Left cardiac atrium (tissue), 4 donors: ENCODE measurements at regions not wholly inside any gene's neighbourhood (a gene's known extent, or its start where the extent isn't known, plus 50 kb on each side); places are given as distances from the start of the nearest gene placed in this dataset.

ENCODE experiments used
- ATAC-seq, 2 donors: fragments of 200-7000 bp; cut with Tn5 transposase; one replicate each; pipeline ENCODE4 v1.9.1; 2020; ENCODE audit warnings: mild to moderate bottlenecking in 2 of 2, moderate library complexity in 2 of 2
- DNase-seq: peaks from one replicate; pipeline ENCODE4 v3.0.0-alpha.2; 2020
- intact Hi-C, 2 donors: fragments of 100-400 bp; cut with DNase I; formaldehyde crosslinking; loops; one replicate each; pipeline versions ENCODE4 v1.14.1 to v1.15.1; 2022 to 2023
- donor health status: DM: no; HTN: yes; CAD: no.
- donor health status: DM: no; HTN: yes; CAD: no; lungs with severe emphysema.
- donor health status: DM: yes; HTN: yes; CAD: no.
- donor health status: Dilated cardiomyopathy.

DNA sequence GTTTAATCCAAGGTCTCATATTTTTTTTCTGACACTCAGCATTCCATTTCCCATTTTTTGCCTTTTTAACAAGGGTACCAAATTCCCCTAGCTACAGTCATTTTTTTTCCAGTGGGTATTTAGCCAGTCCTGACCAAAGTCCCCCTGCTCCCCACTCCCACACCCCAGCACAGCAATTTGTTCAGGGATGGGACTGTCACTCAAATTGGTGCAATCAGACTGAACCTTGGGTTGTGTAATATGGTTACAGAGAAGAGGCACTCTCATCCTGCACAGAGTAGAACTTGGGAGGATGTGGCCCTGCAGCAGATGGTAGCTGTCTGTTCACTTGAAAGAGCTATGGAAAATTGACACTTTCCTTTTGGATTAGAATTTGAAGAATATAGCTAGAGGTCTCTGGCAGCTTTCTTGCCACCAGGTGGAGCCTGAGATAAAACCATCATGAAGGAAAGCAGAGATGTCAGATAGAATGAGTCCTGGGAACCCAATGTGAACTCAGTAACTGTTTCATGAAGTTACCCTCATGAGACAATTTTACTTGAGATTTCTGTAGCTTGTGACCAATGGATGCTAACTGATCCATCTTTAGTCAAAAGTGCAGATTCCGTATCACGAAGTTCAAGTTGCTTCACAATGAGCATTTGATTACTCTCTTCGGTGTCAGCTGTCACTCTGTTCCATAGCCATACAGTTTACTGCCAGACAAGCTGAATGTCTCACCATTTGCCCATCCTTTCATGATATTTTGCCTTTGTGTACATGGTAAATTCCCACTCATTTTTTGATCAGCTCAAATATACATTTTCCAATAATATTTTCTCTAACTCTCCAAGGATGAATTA, 394.0 kb upstream of the SYT1 start:
- intact Hi-C loops, result no loop called here
- ATAC-seq, result no peak
- DNase-seq, result no peak

DNA sequence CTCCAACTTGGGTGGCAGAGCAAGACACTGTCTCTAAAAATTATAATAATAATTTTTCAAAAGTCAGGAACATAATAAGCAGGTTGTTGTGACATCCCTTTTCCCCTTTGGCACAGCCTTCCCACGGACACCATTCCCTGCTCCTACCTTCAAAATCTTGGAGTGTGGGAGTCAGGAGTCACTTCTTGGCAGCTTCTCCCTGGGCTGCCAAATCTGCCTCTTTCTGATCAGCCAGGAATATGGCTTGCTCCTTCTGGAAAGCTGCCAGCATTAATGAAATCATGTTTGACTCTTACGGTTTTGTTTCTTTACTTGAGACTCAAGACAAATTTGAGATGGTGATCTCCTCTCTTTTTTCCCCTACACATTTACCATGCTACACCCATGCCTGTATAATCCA, 391.4 kb upstream of the SYT1 start:
- intact Hi-C loops, result no loop called here
- ATAC-seq (no peak), DNase-seq (no peak)

DNA sequence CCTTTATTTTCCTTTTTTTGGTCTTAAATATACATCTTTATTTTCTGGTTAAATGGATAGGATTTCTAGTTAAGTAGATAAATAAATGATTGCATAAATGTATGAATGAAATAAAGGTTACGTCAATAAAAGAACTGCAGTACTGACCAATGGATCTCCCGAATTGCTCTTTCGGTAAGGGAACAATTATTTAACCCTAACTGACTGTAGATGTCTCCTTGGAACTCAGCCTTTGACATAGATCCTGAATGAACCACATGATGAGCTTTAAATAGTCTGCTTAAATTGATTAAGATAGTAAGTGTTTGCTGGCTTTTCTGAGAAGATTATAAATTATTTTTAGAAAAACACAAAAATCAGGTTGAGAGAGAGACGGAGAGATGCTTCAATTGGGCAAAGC, 391.0 kb upstream of the SYT1 start:
- DNase-seq (no peak), ATAC-seq (no peak)
- intact Hi-C loops, result no loop called here

DNA sequence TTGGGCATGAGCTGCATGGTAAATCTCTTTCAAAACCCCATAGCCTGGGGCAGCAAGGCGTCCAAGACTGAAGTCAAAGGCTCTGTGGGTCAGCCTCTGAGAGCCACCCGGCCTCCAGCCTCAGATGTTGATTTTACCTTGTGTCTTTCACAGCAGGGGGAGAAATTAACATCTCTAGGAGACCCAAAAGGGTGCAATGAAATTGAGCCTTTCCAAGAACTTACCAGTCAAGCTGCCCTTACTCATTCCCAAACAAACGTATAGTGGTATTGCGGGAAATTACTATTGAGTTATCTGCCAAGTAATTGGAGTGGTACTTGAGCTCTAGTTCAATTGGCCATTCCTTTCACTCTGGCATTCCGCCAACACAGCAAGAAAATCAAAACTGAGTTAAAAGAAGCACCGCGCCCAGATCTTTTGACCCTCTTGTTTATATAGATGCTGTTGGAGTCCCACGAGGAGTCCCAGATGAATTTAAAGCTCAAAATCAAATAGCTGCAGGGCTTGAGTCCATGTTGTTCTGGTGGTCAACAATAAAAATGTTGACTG, 380.7 kb upstream of the SYT1 start:
- intact Hi-C loops, result no loop called here
- DNase-seq (no peak), ATAC-seq (no peak)

DNA sequence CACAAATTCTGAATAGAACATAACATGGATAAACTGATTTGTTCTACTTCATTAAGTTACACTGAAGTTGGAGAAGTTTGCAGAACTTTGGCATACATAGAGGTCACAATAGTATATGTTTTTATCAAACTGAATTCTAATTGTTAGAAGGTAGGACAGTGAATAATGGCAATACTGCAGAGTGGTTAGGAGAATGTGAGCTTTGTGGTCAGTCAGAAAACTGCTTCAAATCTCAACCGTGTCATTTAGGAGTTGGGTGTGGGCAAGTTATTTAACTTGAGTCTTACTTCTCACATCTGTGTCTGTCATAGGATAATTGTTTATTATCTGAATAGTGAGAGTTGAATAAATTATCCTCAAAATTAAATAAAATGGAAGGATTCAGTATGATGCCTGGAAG, 374.6 kb upstream of the SYT1 start:
- DNase-seq (no peak), ATAC-seq (no peak)
- intact Hi-C loops, result no loop called here

DNA sequence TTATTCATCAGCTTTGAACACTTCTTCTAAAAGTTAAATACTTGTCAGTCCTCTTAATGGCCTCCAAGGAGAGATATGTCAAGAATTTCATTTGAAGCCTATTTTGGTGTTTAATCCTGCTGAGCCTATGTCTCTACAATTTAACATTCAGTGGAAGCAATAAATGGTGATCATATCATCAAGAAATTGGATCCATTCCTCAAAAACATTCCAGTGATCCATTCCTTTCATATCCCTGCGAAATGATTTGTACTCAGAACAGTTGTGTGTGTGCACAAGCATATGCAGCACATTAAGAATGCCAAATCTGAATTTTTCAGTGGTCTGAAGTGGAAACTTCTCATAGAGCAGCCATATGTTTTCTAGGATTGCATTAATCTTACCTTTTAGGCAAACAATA, 373.7 kb upstream of the SYT1 start:
- ATAC-seq, result no peak
- intact Hi-C loops, result no loop called here
- no peak for DNase-seq

DNA sequence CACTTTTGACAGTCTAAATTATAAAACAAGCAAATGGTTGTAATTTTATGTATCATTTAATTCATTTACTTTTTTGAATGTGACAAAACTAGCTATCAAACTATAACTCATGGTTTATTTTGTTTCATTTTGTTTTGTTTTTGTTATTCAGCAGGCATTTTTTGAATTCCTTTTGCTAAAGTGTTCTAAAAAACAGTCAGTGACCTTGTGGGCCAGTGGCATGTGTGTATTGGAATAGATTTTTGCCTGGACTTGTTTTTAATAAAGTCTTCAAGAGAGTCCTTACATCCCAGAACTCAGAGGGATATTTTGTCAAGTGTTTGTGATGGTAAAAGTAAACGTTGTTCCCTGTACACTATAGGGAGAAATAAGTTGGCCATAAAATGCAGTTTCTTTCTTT, 369.7 kb upstream of the SYT1 start:
- no peak for ATAC-seq
- no peak for DNase-seq
- intact Hi-C loops, result no loop called here

DNA sequence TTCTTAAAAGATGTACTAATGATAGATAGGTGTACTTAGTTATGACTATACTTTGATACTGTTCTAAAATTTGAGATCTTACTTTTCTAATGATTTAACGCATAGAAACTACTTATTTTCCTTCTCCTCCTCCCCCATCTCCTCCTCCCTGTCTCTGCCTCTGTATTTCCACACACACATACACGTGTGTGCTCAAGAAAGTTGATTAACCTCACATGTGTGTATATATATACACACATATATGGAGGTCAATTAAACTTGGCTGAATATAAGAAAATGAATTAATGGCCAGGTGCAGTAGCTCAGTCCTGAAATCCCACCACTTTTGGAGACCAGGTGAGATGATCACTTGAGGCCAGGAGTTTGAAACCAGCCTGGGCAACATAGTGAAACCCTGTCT, 362.7 kb upstream of the SYT1 start:
- intact Hi-C loops, result no loop called here
- no peak for DNase-seq
- no peak for ATAC-seq

DNA sequence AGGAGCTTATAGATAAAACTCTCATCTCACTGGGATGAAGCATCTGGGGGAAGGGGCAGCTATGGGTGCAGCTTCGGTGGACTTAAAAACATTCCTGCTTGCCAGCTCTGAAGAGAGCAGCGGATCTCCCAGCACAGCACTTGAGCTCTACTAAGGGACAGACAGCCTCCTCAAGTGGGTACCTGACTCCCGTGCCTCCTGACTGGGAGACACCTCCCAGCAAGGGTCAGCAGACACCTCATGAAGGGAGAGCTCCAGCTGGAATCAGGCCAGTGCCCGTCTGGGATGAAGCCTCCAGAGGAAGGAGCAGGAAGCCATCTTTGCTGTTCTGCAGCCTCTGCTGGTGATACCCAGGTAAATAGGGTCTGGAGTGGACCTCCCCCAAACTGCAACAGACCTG, 345.2 kb upstream of the SYT1 start:
- DNase-seq (no peak), ATAC-seq (no peak)
- intact Hi-C loops, result no loop called here

DNA sequence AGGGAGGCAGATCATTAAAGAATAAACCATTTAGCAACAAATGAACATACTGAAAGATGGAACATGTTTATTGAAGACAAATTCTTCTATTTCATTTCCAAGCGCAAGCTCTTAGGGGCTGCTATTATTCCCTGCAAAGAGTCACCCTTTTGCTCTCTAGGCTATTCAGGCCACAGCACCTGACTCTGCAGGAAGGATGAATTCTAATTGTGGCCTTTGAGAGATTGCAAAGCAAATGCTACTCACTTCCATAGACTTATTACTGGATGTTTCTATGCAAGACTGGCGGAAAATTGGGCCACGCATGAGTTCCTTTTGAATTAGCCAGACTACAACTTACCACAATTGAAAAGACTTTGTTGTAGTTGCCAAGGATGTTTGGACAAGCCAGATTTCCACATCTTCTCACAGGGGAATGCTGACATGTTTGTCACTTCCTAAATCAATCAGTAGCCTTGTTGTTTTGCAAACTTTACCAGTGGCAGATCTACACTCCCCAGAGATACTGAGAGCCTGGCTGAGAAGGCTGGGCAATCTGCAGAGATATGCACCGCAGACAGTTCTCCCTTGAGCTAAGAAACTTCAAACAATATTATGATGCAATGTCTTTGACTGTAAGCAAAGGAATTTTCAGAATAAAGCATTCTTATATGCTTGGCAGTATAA, 334.3 kb upstream of the SYT1 start:
- ATAC-seq, result no peak
- DNase-seq, result no peak
- intact Hi-C loops, result no loop called here

DNA sequence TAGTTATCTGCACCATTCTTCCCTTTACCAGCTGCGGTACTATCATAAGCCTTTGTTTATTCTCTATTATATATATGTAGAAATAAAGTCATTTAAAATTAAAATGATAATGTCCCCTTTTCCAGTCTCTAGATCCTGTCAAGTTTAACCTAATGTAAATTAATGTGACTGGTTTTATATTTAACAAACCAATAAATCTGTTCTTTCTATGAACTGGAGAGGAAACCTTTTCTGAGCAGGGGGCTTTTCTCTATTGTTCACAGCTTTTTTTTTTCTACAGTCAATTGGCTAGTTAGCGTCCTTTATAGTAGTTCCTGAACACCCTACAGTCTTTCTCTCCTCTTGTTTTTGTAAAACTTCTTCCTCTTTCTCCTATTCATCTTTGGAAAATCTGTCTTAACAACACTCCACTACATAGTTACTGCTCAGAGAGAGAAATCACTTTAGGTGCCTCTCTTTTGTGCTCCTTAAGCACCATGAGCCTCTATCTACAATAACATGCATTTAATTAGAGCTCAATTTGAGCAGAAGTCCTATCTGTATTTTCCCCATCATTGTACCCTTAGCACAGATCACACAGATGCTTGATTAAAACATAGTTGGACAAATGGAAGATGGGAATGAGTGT, 332.6 kb upstream of the SYT1 start:
- intact Hi-C loops, result no loop called here

DNA sequence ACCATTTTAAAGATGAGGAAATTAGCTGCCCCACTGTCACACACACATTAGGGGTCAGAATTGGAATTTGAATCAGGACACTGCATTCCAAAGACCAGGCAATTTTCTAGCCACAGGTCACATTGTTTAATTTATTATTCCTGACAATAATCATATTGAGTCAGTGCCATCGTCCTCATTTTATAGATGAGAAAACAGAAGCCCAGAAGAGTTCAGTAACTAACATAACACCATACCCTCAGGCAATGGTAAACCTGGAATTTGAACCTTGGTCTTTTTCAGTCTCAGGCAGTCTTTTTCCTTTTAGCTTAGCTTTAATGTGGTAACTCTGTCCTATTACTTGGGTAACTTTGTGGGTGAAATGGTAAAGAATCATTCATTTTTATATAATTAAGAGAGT, 330.3 kb upstream of the SYT1 start:
- ATAC-seq (no peak), DNase-seq (no peak)
- intact Hi-C loops, result no loop called here

More for the DNA sequence above, 332.6 kb upstream of the SYT1 start:
- ATAC-seq, result no peak
- DNase-seq, result no peak

DNA sequence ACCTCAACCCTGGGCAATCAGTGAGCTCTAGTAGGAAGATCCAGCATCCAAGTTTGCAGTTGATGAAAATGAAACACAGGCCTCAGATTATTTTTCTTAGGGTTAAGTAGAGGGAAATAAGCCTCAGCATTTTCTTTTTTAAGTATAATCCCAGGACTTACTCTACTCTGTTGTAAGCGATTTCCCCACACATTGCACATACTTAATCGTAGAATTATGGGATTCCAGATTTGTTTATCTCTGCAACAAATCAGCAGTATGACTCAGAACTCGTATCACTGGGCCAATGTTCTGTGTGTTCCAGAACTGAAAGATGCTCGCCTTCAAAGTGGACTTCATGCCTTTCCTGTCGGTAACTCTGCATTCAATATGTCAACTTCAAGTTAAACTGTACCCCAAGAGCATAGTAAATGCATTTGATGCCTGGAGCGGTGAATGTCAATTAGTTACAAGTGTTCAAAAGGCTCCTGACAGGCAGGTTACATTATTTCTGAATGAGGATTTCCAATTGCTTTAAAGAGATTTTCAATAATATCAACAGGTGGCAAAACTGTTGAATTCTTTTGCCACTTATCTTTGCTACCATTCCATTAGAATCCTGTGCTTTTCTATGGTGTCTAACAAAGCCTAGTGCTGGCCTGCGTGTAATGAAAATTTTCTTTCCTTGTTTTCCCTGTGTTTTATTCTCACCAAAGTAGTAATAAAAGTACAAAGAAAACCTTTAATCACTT, 323.8 kb upstream of the SYT1 start:
- no peak for DNase-seq
- intact Hi-C loops, result no loop called here
- no peak for ATAC-seq

DNA sequence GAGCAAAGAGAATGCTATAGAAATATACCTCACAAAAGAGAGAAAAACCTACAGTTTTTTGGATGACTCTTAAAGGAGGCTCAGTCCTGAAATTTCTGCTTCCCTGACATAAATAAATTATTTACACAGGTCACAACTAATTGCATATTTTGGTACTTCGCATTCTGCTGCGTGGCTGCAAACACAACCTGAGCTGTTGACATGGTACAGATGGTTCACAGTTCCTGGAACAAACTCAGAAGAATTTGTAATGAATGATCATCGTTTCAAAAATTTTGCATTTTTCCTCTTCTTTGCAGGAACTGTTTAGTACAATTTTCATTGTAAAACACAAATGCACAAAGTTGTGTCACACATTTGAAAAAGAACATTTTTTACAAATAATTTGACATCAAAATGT, 313.7 kb upstream of the SYT1 start:
- intact Hi-C loops, result no loop called here
- ATAC-seq (no peak), DNase-seq (no peak)

DNA sequence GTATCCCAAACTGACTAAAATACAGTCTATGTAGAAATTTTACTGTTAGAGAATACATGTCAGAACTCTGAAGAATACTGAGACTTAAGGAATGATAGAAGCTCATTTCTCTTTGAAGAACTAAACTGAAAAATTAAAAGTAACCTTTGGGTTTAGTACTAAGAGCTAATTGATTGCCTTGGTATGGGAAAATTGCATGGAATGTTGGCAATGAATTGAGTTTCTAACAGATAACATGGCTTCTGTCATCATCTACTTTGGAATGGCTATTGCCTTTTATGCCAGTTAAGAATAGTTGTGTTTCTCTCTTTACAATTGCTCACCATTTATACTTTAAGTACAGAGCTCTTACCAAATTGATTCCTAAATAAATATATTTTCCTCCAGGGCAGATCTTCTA, 308.8 kb upstream of the SYT1 start:
- DNase-seq (no peak), ATAC-seq (no peak)
- intact Hi-C loops, result no loop called here

DNA sequence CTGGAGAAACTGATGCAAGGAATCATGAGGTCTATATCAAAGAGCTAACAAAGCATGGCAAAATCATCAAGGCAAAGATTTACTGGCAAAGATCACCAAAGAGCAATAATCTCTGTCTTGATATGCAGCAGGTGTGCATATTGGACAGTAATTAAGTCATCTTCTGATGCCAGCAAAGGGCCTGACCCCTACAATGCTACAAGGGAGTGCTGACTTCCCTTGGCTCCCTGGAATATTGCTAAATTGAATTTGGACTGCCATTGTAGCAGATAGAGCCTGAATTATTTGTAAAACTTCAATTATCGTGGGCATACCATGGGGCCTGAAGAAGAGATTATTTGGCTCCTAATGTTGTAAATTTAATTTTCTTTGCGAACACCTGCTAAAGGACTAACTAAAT, 307.9 kb upstream of the SYT1 start:
- intact Hi-C loops, result no loop called here
- ATAC-seq, result no peak
- DNase-seq, result no peak

DNA sequence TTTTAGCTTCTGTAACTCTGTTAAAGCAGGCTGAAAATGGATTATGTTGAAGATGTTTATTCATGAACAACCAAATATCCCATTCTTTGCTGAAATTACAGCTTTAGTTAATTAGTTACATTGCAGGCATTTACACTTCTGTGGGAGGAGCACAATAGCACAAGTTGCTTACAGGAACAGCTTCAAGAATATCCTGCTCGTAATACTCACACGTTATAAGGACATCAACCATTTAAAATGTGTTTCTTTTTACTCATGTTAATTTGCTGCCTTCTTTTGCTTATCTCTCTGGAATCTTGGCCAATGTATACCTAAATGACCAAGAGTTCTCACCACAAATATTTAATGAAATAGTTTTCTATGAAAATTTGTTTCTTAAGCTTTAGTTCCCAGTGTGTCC, 305.2 kb upstream of the SYT1 start:
- ATAC-seq (no peak), DNase-seq (no peak)
- intact Hi-C loops, result no loop called here

DNA sequence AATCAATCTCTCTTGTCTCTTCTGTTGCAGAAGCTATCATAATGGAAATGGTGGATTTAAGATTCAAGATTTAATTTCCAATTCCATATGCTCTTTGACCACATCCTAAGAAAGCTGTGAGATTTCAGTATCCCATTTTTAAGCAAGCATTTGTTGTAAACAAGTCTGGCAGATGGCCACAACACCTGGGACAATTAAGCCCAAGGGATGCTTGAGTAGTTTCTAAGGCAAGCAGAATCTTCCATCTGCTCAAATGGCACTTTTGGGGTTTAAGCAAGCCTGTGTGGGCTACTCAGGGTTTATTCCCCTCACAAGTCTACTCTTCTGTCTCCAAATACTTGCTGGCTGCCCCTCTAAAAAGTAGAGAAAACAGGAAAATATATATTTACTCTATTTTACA, 304.7 kb upstream of the SYT1 start:
- ATAC-seq, result no peak
- no peak for DNase-seq
- intact Hi-C loops, result no loop called here

DNA sequence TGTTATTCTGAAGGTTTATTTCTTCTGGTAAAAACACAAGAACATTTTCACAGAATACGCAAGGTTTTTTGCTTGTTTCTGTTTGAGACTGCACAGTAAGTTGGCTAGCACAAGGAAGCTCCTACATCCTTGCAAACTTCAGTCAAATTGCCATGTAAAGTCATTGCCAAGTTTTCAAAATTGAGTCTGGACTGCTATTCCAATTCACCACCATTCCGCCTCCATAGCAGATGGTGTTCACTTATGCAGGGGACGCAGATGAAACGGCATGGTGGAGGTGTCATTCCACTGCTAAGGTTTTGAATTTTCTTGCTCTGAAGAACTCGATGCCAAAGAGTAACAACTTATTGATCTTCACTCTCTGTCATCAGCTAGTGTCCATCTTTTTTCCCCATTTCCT, 303.9 kb upstream of the SYT1 start:
- DNase-seq (no peak), ATAC-seq (no peak)
- intact Hi-C loops, result no loop called here
